ENCODE measurements at regions not wholly inside any gene's neighbourhood (a gene's known extent, or its start where the extent isn't known, plus 50 kb on each side); places are given as distances from the start of the nearest gene placed in this dataset.

DNA sequence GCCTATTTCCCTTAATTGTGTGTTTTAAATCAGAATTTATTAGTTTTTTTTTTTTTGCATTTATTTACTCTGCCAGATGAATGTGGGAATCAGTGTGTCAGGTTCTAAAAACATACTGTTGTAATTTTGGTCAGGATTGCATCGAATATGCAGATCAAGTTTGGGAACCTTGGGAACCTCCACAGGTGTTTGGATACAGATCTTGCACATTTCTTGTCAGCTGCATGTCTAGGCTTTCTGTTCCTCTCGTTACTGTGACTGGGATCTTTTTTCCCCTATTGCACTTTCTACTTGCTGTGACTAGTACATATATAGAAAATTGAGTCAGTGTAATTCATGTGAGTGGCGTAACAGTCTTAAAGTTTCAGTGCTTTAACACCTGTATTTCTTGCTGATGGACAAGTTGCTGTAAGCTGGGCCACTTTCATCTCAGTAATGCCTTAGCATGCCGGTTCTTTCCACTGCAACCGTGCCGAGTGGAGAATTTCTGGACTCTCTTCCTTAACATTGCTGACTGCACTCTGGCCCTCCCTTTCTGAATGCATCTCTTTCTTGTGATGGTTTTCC lies 112.5 kb downstream of the TENT4A start:
- Mint-ChIP-seq H3K27me3 (peaks cover 7 to 28% of the 10 kb centered on the region in 2 donors), H3K27ac (no peak overlapping the region)

DNA sequence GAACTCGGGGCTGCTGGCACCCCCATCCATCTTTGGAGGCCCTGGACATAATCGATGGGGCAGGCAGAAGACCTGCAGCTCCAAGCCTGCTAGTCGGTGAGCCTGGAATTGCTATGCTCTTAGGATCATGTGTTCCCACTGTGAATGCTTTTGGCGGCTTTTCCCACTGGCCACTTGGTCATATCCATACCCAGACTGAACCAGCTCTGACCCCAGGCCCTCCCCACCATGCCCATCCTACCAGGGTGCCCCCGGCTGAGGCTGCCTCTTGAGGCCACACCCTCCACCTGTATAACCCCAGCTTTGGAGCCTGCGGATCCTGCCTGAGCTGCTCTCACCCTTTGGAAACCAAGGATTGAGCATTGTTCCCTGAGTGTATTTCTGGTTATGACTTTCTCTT lies 113.5 kb downstream of the TENT4A start:
- ATAC-seq (replicated peaks): no peak
- peaks cover 22% of the 10 kb centered on the region in 2 donors for H3K4me1 Mint-ChIP-seq (ENCODE audit: low read depth in 2 of 2)
- peaks cover 8 to 23% of the 10 kb centered on the region in 2 donors for H3K9me3 Mint-ChIP-seq
- no peaks in the 10 kb centered on the region for H3K36me3 Mint-ChIP-seq (ENCODE audit: insufficient read depth)
- H3K27ac Mint-ChIP-seq: no peak overlapping the region
- peaks cover 7 to 26% of the 10 kb centered on the region in 2 donors for H3K27me3 Mint-ChIP-seq
- DNase-seq: no peak
- H3K4me3 Mint-ChIP-seq: no peak overlapping the region

More for the DNA sequence above, 112.5 kb downstream of the TENT4A start:
- ATAC-seq (replicated peaks): no peak
- Mint-ChIP-seq H3K4me3 (no peak overlapping the region), H3K36me3 (ENCODE audit: insufficient read depth) (no peaks in the 10 kb centered on the region), H3K9me3 (peaks cover 8 to 22% of the 10 kb centered on the region in 2 donors), H3K4me1 (ENCODE audit: low read depth in 2 of 2) (peaks cover 19 to 22% of the 10 kb centered on the region in 2 donors)
- no peak for DNase-seq

DNA sequence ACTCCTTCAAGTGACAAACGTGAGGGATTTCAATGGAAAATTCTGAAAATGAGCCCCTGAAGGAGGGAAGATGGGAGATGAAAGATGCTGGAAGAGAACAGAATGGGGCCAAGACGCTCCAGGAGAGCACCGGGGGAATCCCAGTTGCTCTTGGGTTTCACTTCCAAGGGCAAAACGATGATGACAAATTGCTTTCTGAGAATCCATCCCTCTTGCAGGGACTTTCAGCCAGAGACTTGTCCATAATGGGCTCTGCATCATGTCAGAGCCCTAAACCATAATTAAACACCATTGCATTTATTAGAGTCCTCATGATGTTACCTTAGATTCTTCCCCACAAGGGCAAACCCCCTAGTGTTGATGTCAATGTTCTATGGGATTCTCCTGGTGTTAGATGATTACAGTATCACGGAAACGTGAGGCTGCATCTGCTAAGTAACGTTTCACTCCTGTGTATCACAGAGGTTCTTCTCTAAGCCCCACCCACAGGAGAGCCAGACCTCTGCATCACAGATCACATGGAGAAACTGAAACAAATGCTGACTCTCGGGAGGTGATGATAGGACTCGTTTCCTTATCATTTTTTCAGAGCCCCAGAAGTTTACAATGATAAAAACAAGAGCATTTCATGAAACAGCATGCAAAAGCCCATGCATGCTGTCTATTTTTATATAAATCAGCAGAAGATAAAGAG lies 114.4 kb downstream of the TENT4A start:
- peaks cover 22% of the 10 kb centered on the region in 2 donors for H3K4me1 Mint-ChIP-seq (ENCODE audit: low read depth in 2 of 2)
- peak overlapping the region; percentile 91 to 98 for H3K27ac Mint-ChIP-seq
- peaks cover 8 to 17% of the 10 kb centered on the region in 2 donors for H3K9me3 Mint-ChIP-seq
- peak overlapping the region; percentile 86 to 97 for H3K4me3 Mint-ChIP-seq
- peak; percentile 10 to 38 (median 24) for DNase-seq
- peak; percentile 92 for ATAC-seq (replicated peaks)
- H3K36me3 Mint-ChIP-seq (ENCODE audit: insufficient read depth): no peaks in the 10 kb centered on the region
- H3K27me3 Mint-ChIP-seq: peaks cover 7 to 18% of the 10 kb centered on the region in 2 donors

DNA sequence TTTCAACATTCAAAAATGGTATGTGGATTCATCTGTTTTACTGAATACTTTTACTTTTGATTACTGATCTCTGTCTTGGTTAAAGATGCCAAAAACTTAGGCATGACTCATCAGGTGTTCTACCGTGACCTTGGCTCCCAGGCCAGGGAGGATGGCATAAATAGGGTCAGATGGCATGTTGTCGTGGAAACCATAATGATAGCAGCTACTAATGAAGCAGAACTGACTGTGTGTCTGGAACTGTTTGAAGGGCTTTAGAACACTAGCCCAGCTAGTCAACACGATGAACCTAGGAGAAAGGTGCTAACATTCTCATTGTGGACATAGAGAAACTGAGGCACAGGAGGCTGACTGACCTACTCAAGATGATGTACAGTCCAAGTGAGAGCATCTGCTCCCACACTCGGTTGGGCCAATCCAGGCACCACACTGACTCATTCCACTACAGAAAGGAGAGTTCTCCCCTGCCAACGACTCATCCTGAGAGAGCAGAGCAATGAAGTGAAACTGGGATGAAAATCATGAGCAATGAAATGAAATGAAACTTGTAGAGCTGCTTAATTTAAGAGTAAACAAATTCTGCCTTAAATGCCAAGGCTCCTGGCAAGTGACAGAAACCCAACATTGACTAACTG lies 116.0 kb downstream of the TENT4A start:
- peak overlapping the region; percentile 86 to 97 for H3K4me3 Mint-ChIP-seq
- DNase-seq: peak in 2 of 3 experiments; percentile 6 to 9
- peak; percentile 63 for ATAC-seq (replicated peaks)
- H3K27me3 Mint-ChIP-seq: peaks cover 0 to 2% of the 10 kb centered on the region in 2 donors
- peak overlapping the region; percentile 91 to 98 for H3K27ac Mint-ChIP-seq
- no peaks in the 10 kb centered on the region for H3K36me3 Mint-ChIP-seq (ENCODE audit: insufficient read depth)
- H3K9me3 Mint-ChIP-seq: peaks cover 3 to 10% of the 10 kb centered on the region in 2 donors
- H3K4me1 Mint-ChIP-seq (ENCODE audit: low read depth in 2 of 2): peaks cover 19 to 22% of the 10 kb centered on the region in 2 donors

DNA sequence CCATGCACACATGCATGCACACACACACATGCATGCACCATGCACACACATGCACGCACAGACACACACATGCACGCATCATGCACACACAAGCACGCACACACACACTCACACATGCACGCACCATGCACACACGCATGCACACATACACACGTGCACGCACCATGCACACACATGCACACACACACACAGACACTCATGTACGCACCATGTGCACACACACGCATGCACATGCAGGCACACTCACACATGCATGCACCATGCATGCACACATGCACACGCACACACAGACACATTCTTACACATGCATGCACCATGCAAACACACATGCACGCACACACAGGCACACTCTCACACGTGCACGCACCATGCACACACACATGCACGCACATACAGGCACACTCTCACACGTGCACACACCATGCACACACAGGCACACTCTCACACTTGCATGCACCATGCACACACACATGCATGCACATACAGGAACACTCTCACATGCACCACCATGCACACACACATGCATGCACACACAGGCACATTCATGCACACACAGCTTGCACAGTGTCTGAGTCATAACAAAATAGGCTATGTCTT lies 117.5 kb downstream of the TENT4A start:
- Mint-ChIP-seq H3K4me1 (ENCODE audit: low read depth in 2 of 2) (peaks cover 19 to 22% of the 10 kb centered on the region in 2 donors), H3K9me3 (peaks cover 3 to 10% of the 10 kb centered on the region in 2 donors), H3K27ac (no peak overlapping the region), H3K36me3 (ENCODE audit: insufficient read depth) (no peaks in the 10 kb centered on the region), H3K4me3 (no peak overlapping the region), H3K27me3 (no peaks in the 10 kb centered on the region)
- no peak for ATAC-seq (replicated peaks)
- no peak for DNase-seq

DNA sequence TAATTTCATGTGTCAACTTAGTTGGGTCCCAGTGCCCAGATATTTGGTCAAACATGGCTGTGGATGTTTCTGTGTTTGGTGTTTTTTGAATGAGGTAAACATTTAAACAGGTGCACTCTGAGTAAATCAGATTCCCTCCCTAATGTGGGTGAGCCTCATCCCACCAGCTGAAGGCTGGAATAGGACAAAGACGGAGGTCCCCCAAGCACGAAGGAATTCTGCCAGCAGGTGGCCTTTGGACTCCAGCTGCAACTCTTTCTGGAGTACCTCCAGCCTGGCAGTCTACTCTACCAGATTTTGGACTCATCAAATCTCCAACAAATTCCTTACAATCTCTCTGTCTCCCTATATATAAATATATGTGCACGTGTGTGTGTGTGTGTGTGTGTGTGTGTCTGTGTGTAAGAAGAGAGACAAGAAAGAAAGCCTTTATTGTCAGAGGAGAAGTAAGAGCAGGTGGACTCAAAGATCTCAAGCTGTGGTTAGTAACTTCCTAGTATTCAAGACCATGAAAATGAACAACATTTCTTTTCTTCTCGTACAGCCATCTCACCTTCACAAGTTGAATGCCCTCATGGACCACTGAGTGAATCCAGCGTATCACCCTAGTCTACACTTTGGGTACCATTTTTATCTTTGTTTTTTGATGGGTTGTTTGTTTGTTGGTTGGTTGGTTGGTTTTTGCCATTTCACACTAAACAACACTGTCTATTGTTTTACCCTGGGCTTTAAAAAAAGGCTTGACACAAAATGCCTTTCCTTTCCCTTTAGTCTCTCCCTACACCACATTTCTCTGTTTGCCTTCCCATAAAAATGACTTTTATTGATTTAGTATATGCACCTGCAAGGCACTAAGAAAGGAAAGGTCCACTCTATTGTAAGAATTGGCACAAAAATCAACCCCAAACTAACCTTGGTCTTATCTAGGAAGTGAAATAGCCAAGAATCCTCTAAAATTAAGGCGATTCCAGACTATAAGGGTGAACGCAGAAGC lies 118.7 kb downstream of the TENT4A start:
- no peak overlapping the region for H3K27ac Mint-ChIP-seq
- ATAC-seq (replicated peaks) (no peak), DNase-seq (no peak)
- no peaks in the 10 kb centered on the region for H3K27me3 Mint-ChIP-seq
- H3K9me3 Mint-ChIP-seq: peaks cover 3 to 10% of the 10 kb centered on the region in 2 donors
- H3K4me3 Mint-ChIP-seq: no peak overlapping the region
- H3K4me1 Mint-ChIP-seq (ENCODE audit: low read depth in 2 of 2): peaks cover 19 to 22% of the 10 kb centered on the region in 2 donors
- H3K36me3 Mint-ChIP-seq (ENCODE audit: insufficient read depth): no peaks in the 10 kb centered on the region

DNA sequence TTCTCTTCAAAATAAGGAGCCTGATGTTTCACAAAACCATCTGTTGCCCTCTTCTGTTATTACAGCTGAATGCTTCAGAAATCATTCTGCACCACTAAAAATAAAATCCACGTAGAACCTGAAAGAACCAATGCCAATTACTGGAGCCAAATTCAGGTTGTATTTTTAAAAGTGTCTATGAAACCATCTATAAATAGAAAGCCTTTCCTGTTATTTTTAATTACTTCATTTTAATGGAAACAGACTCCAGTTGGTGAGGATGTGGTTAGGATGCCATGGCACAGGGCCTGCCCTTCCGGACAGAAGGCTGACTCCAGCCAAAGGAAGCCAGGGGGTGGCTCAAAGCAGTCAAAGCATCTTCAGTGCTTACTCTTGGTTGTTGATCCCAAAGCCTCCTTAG lies 119.8 kb downstream of the TENT4A start:
- H3K36me3 Mint-ChIP-seq (ENCODE audit: insufficient read depth): no peaks in the 10 kb centered on the region
- H3K27ac Mint-ChIP-seq: no peak overlapping the region
- peaks cover 3 to 17% of the 10 kb centered on the region in 2 donors for H3K9me3 Mint-ChIP-seq
- no peak for DNase-seq
- no peak for ATAC-seq (replicated peaks)
- H3K27me3 Mint-ChIP-seq: peaks cover 5 to 7% of the 10 kb centered on the region in 2 donors
- no peak overlapping the region for H3K4me3 Mint-ChIP-seq
- peaks cover 14 to 16% of the 10 kb centered on the region in 2 donors for H3K4me1 Mint-ChIP-seq (ENCODE audit: low read depth in 2 of 2)

DNA sequence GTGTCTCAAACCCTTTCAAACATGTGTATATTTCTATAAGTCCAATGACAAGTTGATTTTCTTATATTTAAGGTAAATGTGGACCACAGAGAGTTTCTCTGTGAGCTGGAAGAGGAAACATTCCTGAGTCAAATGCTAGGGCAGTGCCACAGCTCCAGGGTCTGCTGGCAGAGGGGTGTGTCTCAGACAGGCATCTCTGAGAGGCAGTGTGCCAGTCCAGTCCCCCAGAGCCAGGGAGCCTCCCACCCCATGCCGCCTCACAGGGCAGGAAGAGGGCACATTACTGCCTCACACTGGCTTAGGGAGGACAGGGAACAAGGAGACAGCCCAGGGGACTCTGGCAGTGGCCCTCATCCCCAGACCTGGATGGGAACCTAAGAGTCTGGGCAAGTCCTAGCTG lies 120.2 kb downstream of the TENT4A start:
- Mint-ChIP-seq H3K27ac (no peak overlapping the region), H3K4me1 (ENCODE audit: low read depth in 2 of 2) (peaks cover 9 to 15% of the 10 kb centered on the region in 2 donors), H3K27me3 (peaks cover 8 to 11% of the 10 kb centered on the region in 2 donors), H3K9me3 (peaks cover 3 to 18% of the 10 kb centered on the region in 2 donors), H3K36me3 (ENCODE audit: insufficient read depth) (no peaks in the 10 kb centered on the region), H3K4me3 (no peak overlapping the region)
- no peak for DNase-seq
- no peak for ATAC-seq (replicated peaks)

DNA sequence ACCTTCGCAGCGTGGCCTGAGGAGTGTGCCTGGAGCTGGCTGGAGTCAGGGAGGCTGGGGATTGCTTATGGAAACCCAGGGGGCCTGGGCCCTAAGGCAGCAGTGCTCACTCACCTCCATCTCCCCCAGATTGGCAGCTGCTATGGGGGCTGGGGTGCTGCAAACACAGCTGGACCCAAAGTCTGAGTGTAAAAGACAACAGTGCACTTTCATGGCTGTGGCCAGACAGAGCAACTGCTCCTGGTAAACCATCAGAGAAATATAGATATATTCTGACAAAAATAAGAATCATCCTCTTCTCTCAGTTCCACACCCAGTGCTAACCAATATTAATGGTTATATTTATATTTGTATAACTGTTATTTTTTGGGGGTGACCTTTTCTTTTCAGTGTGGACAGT lies 123.9 kb downstream of the TENT4A start:
- Mint-ChIP-seq H3K4me3 (no peak overlapping the region), H3K9me3 (peaks cover 0 to 8% of the 10 kb centered on the region in 2 donors), H3K36me3 (ENCODE audit: insufficient read depth) (no peaks in the 10 kb centered on the region), H3K27me3 (peaks cover 13 to 18% of the 10 kb centered on the region in 2 donors), H3K27ac (no peak overlapping the region), H3K4me1 (ENCODE audit: low read depth in 2 of 2) (peaks cover 0 to 3% of the 10 kb centered on the region in 2 donors)
- no peak for ATAC-seq (replicated peaks)
- no peak for DNase-seq

DNA sequence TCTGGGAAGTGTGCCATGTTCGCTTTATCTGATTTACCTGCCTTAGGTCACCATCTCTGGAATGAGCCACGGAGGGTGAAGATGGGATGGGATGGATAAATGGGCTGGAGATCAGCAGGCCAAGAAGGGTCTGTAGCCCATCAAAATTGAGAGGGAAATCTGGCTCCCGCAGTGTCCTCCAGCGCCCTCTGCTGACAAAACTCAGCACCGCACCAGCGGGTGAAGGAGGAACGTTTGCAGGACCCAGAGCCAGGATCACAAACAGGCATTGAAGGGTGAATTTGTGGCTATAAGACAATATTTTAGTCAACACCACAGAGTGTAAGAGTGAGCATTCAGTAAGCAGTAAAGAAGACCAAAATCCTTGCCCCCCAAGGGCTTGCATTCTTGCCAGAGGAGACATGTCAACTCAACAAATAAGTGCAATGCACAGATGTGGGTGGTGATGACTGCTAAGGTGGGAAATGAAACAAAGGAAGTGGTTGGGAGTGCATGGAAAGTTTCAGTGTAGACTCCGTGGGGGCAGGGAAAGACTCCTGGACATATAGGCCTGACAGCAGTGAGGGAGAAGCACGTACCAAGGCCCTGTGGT lies 124.4 kb downstream of the TENT4A start:
- Mint-ChIP-seq H3K27ac (no peak overlapping the region), H3K4me3 (no peak overlapping the region), H3K36me3 (ENCODE audit: insufficient read depth) (no peaks in the 10 kb centered on the region), H3K4me1 (ENCODE audit: low read depth in 2 of 2) (peaks cover 0 to 3% of the 10 kb centered on the region in 2 donors), H3K27me3 (peaks cover 13 to 18% of the 10 kb centered on the region in 2 donors), H3K9me3 (peaks cover 0 to 8% of the 10 kb centered on the region in 2 donors)
- DNase-seq (peak in 2 of 3 experiments; percentile 8 to 14), ATAC-seq (replicated peaks) (no peak)

DNA sequence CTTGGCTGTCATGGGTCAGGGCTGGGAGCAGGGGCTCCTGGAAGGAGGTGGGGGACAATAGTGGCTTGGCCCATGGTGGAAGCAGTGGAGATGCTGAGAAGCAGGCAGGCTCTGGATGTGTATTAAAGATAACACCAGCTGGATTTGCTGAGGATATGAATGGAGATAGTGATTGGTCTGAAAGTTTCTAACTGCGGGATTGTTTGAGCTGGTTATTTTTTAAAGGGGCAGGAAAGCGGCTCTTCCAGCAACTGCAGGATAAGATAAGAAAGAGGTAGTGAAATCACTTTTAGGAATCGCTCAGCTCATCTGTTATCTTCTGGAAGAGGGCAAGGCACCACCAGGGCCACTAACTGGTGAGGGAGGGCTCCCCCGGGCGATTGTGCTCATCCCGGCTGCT lies 125.5 kb downstream of the TENT4A start:
- Mint-ChIP-seq H3K27ac (no peak overlapping the region), H3K4me3 (no peak overlapping the region), H3K4me1 (ENCODE audit: low read depth in 2 of 2) (peaks cover 0 to 3% of the 10 kb centered on the region in 2 donors), H3K27me3 (peaks cover 21 to 26% of the 10 kb centered on the region in 2 donors), H3K36me3 (ENCODE audit: insufficient read depth) (no peaks in the 10 kb centered on the region), H3K9me3 (peaks cover 0 to 8% of the 10 kb centered on the region in 2 donors)
- no peak for DNase-seq
- ATAC-seq (replicated peaks): no peak

DNA sequence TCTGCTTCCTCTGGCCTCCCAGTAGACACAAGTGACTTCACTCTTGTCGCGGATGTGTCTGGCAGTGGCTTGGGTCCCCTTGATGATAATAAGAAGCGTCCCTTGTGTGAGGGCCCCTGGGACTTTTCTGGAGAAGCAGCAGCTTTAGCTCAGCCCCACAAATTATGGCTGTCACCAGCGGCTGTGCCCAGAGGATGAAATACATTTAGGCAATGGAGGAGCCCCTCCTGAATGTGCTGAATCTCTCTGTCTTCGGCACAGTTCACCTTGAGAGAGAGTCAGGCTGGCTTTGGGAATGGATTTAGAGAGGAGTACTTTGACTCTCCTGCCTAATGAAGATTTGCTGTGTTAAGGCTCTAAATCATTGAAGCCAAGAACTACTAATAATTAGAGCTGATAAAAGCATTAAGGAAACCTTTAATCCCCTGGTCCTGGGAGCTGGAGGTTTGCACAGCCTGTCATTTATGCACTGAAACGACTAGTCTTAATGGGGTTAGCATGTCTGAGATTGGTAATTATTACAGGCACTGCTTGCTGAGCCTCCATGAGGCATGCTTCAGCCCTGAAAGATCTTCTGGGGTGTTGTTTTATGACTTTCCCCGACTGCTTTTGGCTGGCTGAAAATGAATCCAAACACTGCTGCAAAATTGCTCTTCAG lies 127.0 kb downstream of the TENT4A start:
- DNase-seq (no peak), ATAC-seq (replicated peaks) (no peak)
- Mint-ChIP-seq H3K9me3 (peaks cover 0 to 8% of the 10 kb centered on the region in 2 donors), H3K27ac (no peak overlapping the region), H3K4me3 (no peak overlapping the region), H3K27me3 (peaks cover 21 to 28% of the 10 kb centered on the region in 2 donors), H3K36me3 (ENCODE audit: insufficient read depth) (no peaks in the 10 kb centered on the region), H3K4me1 (ENCODE audit: low read depth in 2 of 2) (peaks cover 0 to 3% of the 10 kb centered on the region in 2 donors)
